GM23338 (cell line): ENCODE measurements at regions not wholly inside any gene's neighbourhood (a gene's known extent, or its start where the extent isn't known, plus 50 kb on each side); places are given as distances from the start of the nearest gene placed in this dataset.

Experiments used
- ATAC-seq: fragments of 200-7000 bp; cut with Tn5 transposase; 3 replicates; pipeline ENCODE4 v1.9.1; 2020
- DNase-seq: peaks from one replicate; pipeline ENCODE4 v3.0.0-alpha.2; 2015; ENCODE audit warnings: low spot score
- H2AFZ ChIP-seq: fragments of 200-600 bp; sonication (generic); 2 replicates; pipeline ENCODE4 v1.8.0; 2016; ENCODE audit warnings: antibody characterized with exemption, mild to moderate bottlenecking, moderate library complexity
- H3F3A ChIP-seq: fragments of 200-600 bp; sonication (generic); replicated peaks from 2 replicates; pipeline ENCODE4 v1.8.0; 2017; ENCODE audit warnings: antibody characterized with exemption, mixed run types, low read depth
- H3K27ac ChIP-seq: fragments of 200-600 bp; sonication (generic); 2 replicates; pipeline ENCODE4 v1.6.1; 2016; ENCODE audit warnings: low read depth
- H3K27me3 ChIP-seq: fragments of 200-600 bp; sonication (generic); 2 replicates; pipeline ENCODE4 v1.8.0; 2016; ENCODE audit warnings: mild to moderate bottlenecking, mixed run types, moderate library complexity; ENCODE audit not compliant: insufficient read depth
- H3K36me3 ChIP-seq: fragments of 200-600 bp; sonication (generic); 2 replicates; pipeline ENCODE4 v1.8.0; 2016; ENCODE audit warnings: mild to moderate bottlenecking; ENCODE audit not compliant: insufficient read depth
- H3K4me1 ChIP-seq: fragments of 200-600 bp; sonication (generic); 2 replicates; pipeline ENCODE4 v1.8.0; 2016; ENCODE audit warnings: mild to moderate bottlenecking, moderate library complexity; ENCODE audit not compliant: insufficient read depth
- H3K4me2 ChIP-seq: fragments of 200-600 bp; sonication (generic); 2 replicates; pipeline ENCODE4 v1.7.1; 2017; ENCODE audit warnings: mixed run types
- H3K4me3 ChIP-seq: fragments of 200-600 bp; sonication (generic); 2 replicates; pipeline ENCODE4 v1.6.1; 2016; ENCODE audit warnings: mixed run types
- H3K79me2 ChIP-seq: fragments of 200-600 bp; sonication (generic); replicated peaks from 2 replicates; pipeline ENCODE4 v1.8.0; 2017; ENCODE audit warnings: mild to moderate bottlenecking; ENCODE audit not compliant: insufficient read depth
- H3K9me2 ChIP-seq: fragments of 200-600 bp; sonication (generic); 2 replicates; pipeline ENCODE4 v1.8.0; 2017; ENCODE audit not compliant: insufficient read depth
- H4K20me1 ChIP-seq: fragments of 200-600 bp; sonication (generic); replicated peaks from 2 replicates; pipeline ENCODE4 v1.8.0; 2017; ENCODE audit warnings: mild to moderate bottlenecking; ENCODE audit not compliant: insufficient read depth
- H3K27ac Mint-ChIP-seq: 2 replicates; pipeline ENCODE4 v1.8.0; 2020; ENCODE audit warnings: inconsistent platforms, mild to moderate bottlenecking, moderate library complexity, mixed read lengths
- H3K27me3 Mint-ChIP-seq: 3 replicates; pipeline ENCODE4 v1.8.0; 2022; ENCODE audit warnings: low read depth, mild to moderate bottlenecking, moderate library complexity, mixed read lengths, inconsistent platforms; ENCODE audit not compliant: insufficient read depth, poor library complexity
- H3K36me3 Mint-ChIP-seq: 3 replicates; pipeline ENCODE4 v1.8.0; 2021; ENCODE audit warnings: low read depth, mild to moderate bottlenecking, inconsistent platforms, moderate library complexity, mixed read lengths
- H3K4me1 Mint-ChIP-seq: 3 replicates; pipeline ENCODE4 v1.8.0; 2020; ENCODE audit warnings: mild to moderate bottlenecking, inconsistent platforms, mixed read lengths
- H3K4me3 Mint-ChIP-seq: 3 replicates; pipeline ENCODE4 v1.8.0; 2021; ENCODE audit warnings: moderate library complexity, mild to moderate bottlenecking, inconsistent platforms, mixed read lengths
- H3K9me3 Mint-ChIP-seq: 3 replicates; pipeline ENCODE4 v1.8.0; 2020; ENCODE audit warnings: moderate library complexity, mild to moderate bottlenecking, inconsistent platforms, mixed read lengths
- CREB1 ChIP-seq: fragments of 250-450 bp; sonication (Bioruptor Pico); IDR thresholded peaks from 2 replicates; pipeline ENCODE4 v1.5.0; 2020; ENCODE audit warnings: low read depth, mild to moderate bottlenecking, moderate library complexity
- EZH2 ChIP-seq: fragments of 200-600 bp; sonication (generic); IDR thresholded peaks from one replicate; pipeline ENCODE4 v1.8.0; 2017; ENCODE audit warnings: antibody characterized with exemption, mild to moderate bottlenecking, low read depth; ENCODE audit not compliant: unreplicated experiment
- JUNB ChIP-seq: IDR thresholded peaks from one replicate; pipeline ENCODE4 v1.6.1; 2016; ENCODE audit warnings: antibody characterized with exemption; ENCODE audit not compliant: unreplicated experiment
- POLR2AphosphoS5 ChIP-seq: IDR thresholded peaks from 2 replicates; pipeline ENCODE4 v1.6.1; 2016; ENCODE audit warnings: antibody characterized with exemption, low read depth
- STAT1 ChIP-seq: IDR thresholded peaks from one replicate; pipeline ENCODE4 v1.6.1; 2016; ENCODE audit warnings: antibody characterized with exemption; ENCODE audit not compliant: unreplicated experiment
- ZNF114 ChIP-seq: fragments of 250-450 bp; sonication (Bioruptor Pico); IDR thresholded peaks from 2 replicates; pipeline ENCODE4 v1.5.0; 2020; ENCODE audit warnings: mild to moderate bottlenecking, moderate library complexity
- ZNF331 ChIP-seq: fragments of 250-450 bp; sonication (Bioruptor Pico); IDR thresholded peaks from 2 replicates; pipeline ENCODE4 v1.5.0; 2020; ENCODE audit warnings: low read depth, mild to moderate bottlenecking, moderate library complexity
- TF ChIP-seq, protein P1 (sequence below): IDR thresholded peaks from 2 replicates; pipeline ENCODE4 v1.6.1; 2016; ENCODE audit warnings: antibody characterized with exemption
- TF ChIP-seq, protein P2 (sequence below), 2 experiments: fragments of 200-600 bp in 1 of 2; sonication (generic) in 1 of 2; conservative IDR thresholded peaks; 2 replicates each; pipeline versions ENCODE4 v1.5.1 to v1.6.1; 2016 to 2017; ENCODE audit warnings: antibody characterized with exemption in 2 of 2, low read depth in 2 of 2, mild to moderate bottlenecking in 2 of 2, moderate library complexity in 1 of 2
- TF ChIP-seq, protein P3 (sequence below): IDR thresholded peaks from one replicate; pipeline ENCODE4 v1.6.1; 2018; ENCODE audit warnings: antibody characterized with exemption; ENCODE audit not compliant: unreplicated experiment
- TF ChIP-seq, protein P4 (sequence below): fragments of 250-450 bp; sonication (Bioruptor Pico); IDR thresholded peaks from 2 replicates; pipeline ENCODE4 v1.5.0; 2020; ENCODE audit warnings: mild to moderate bottlenecking, moderate library complexity

DNA sequence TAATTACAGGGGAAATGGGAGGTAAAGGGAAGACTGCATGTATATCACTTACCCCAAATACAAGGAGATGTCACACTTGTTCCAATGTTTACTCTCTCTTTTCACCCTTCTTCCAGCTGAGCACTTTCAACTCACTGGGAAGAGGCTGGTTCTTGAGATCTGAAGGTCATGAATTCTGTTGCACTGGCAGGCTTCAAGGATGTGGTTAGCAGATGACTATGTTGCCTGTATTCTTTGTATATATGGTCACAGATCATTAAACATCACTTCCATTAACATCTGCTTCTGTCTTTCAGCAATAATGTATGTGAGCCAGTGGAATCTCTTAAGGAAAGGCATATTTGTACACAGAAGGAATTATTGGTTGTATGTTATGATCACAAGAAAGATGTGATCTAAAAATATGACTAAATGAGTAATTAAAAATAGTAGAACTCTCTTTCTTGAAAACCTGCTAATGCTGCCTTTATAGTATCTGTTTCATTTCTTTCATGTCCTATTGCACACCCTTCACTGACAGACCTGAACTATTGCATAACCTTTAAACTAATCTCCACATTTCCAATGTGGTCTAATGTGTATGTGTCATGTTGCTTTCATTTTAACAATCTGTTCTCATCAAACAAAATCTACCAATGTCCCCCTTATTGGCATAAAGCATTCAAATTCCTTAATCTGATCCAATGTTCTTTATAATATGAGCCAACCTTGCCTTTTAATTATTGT is 131.4 kb upstream of the EPHA7 start:
- Histone ChIP-seq H2AFZ (peak overlapping the region; percentile 49; the same call in 1 of the 2 replicates), H3K36me3 (no peaks in the 10 kb centered on the region), H3K27me3 (no peaks in the 10 kb centered on the region), H3F3A (no peaks in the 10 kb centered on the region), H3K4me2 (no peak overlapping the region), H3K4me1 (no peaks in the 10 kb centered on the region), H3K27ac (no peak overlapping the region), H4K20me1 (no peaks in the 10 kb centered on the region), H3K79me2 (no peaks in the 10 kb centered on the region), H3K9me2 (no peaks in the 10 kb centered on the region), H3K4me3 (no peak overlapping the region)
- H3K4me3 Mint-ChIP-seq: no peak overlapping the region
- no peak for ATAC-seq
- peaks cover 4% of the 10 kb centered on the region; the same call in 1 of the 3 replicates for H3K9me3 Mint-ChIP-seq
- no peaks in the 10 kb centered on the region for H3K36me3 Mint-ChIP-seq
- H3K4me1 Mint-ChIP-seq: no peaks in the 10 kb centered on the region; the same call in 2 of the 3 replicates
- no peaks in the 10 kb centered on the region for H3K27me3 Mint-ChIP-seq
- TF ChIP-seq POLR2AphosphoS5 (no peak), STAT1 (no peak), CREB1 (CRISPR knock-in tag) (no peak), ZNF331 (CRISPR knock-in tag) (no peak), ZNF114 (CRISPR knock-in tag) (no peak), EZH2 (no peak), JUNB (no peak)
- TF ChIP-seq, protein P1, sequence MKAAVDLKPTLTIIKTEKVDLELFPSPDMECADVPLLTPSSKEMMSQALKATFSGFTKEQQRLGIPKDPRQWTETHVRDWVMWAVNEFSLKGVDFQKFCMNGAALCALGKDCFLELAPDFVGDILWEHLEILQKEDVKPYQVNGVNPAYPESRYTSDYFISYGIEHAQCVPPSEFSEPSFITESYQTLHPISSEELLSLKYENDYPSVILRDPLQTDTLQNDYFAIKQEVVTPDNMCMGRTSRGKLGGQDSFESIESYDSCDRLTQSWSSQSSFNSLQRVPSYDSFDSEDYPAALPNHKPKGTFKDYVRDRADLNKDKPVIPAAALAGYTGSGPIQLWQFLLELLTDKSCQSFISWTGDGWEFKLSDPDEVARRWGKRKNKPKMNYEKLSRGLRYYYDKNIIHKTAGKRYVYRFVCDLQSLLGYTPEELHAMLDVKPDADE: no peak
- TF ChIP-seq, protein P2, sequence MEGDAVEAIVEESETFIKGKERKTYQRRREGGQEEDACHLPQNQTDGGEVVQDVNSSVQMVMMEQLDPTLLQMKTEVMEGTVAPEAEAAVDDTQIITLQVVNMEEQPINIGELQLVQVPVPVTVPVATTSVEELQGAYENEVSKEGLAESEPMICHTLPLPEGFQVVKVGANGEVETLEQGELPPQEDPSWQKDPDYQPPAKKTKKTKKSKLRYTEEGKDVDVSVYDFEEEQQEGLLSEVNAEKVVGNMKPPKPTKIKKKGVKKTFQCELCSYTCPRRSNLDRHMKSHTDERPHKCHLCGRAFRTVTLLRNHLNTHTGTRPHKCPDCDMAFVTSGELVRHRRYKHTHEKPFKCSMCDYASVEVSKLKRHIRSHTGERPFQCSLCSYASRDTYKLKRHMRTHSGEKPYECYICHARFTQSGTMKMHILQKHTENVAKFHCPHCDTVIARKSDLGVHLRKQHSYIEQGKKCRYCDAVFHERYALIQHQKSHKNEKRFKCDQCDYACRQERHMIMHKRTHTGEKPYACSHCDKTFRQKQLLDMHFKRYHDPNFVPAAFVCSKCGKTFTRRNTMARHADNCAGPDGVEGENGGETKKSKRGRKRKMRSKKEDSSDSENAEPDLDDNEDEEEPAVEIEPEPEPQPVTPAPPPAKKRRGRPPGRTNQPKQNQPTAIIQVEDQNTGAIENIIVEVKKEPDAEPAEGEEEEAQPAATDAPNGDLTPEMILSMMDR (conservative IDR thresholded peaks at IDR 0.05; ENCODE audit: low read depth in 2 of 2): no peak
- TF ChIP-seq, protein P3, sequence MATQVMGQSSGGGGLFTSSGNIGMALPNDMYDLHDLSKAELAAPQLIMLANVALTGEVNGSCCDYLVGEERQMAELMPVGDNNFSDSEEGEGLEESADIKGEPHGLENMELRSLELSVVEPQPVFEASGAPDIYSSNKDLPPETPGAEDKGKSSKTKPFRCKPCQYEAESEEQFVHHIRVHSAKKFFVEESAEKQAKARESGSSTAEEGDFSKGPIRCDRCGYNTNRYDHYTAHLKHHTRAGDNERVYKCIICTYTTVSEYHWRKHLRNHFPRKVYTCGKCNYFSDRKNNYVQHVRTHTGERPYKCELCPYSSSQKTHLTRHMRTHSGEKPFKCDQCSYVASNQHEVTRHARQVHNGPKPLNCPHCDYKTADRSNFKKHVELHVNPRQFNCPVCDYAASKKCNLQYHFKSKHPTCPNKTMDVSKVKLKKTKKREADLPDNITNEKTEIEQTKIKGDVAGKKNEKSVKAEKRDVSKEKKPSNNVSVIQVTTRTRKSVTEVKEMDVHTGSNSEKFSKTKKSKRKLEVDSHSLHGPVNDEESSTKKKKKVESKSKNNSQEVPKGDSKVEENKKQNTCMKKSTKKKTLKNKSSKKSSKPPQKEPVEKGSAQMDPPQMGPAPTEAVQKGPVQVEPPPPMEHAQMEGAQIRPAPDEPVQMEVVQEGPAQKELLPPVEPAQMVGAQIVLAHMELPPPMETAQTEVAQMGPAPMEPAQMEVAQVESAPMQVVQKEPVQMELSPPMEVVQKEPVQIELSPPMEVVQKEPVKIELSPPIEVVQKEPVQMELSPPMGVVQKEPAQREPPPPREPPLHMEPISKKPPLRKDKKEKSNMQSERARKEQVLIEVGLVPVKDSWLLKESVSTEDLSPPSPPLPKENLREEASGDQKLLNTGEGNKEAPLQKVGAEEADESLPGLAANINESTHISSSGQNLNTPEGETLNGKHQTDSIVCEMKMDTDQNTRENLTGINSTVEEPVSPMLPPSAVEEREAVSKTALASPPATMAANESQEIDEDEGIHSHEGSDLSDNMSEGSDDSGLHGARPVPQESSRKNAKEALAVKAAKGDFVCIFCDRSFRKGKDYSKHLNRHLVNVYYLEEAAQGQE: no peak
- TF ChIP-seq, protein P4, sequence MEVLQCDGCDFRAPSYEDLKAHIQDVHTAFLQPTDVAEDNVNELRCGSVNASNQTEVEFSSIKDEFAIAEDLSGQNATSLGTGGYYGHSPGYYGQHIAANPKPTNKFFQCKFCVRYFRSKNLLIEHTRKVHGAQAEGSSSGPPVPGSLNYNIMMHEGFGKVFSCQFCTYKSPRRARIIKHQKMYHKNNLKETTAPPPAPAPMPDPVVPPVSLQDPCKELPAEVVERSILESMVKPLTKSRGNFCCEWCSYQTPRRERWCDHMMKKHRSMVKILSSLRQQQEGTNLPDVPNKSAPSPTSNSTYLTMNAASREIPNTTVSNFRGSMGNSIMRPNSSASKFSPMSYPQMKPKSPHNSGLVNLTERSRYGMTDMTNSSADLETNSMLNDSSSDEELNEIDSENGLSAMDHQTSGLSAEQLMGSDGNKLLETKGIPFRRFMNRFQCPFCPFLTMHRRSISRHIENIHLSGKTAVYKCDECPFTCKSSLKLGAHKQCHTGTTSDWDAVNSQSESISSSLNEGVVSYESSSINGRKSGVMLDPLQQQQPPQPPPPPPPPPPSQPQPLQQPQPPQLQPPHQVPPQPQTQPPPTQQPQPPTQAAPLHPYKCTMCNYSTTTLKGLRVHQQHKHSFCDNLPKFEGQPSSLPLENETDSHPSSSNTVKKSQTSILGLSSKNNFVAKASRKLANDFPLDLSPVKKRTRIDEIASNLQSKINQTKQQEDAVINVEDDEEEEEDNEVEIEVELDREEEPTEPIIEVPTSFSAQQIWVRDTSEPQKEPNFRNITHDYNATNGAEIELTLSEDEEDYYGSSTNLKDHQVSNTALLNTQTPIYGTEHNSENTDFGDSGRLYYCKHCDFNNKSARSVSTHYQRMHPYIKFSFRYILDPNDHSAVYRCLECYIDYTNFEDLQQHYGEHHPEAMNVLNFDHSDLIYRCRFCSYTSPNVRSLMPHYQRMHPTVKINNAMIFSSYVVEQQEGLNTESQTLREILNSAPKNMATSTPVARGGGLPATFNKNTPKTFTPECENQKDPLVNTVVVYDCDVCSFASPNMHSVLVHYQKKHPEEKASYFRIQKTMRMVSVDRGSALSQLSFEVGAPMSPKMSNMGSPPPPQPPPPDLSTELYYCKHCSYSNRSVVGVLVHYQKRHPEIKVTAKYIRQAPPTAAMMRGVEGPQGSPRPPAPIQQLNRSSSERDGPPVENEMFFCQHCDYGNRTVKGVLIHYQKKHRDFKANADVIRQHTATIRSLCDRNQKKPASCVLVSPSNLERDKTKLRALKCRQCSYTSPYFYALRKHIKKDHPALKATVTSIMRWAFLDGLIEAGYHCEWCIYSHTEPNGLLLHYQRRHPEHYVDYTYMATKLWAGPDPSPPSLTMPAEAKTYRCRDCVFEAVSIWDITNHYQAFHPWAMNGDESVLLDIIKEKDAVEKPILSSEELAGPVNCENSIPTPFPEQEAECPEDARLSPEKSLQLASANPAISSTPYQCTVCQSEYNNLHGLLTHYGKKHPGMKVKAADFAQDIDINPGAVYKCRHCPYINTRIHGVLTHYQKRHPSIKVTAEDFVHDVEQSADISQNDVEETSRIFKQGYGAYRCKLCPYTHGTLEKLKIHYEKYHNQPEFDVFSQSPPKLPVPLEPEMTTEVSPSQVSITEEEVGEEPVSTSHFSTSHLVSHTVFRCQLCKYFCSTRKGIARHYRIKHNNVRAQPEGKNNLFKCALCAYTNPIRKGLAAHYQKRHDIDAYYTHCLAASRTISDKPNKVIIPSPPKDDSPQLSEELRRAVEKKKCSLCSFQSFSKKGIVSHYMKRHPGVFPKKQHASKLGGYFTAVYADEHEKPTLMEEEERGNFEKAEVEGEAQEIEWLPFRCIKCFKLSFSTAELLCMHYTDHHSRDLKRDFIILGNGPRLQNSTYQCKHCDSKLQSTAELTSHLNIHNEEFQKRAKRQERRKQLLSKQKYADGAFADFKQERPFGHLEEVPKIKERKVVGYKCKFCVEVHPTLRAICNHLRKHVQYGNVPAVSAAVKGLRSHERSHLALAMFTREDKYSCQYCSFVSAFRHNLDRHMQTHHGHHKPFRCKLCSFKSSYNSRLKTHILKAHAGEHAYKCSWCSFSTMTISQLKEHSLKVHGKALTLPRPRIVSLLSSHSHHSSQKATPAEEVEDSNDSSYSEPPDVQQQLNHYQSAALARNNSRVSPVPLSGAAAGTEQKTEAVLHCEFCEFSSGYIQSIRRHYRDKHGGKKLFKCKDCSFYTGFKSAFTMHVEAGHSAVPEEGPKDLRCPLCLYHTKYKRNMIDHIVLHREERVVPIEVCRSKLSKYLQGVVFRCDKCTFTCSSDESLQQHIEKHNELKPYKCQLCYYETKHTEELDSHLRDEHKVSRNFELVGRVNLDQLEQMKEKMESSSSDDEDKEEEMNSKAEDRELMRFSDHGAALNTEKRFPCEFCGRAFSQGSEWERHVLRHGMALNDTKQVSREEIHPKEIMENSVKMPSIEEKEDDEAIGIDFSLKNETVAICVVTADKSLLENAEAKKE (CRISPR knock-in tag): no peak
- DNase-seq: no peak
- H3K27ac Mint-ChIP-seq: no peak overlapping the region
